NCI-H187 treated with DMSO at 0.1 percent for 48 hours (cell line): ENCODE measurements at regions not wholly inside any gene's neighbourhood (a gene's known extent, or its start where the extent isn't known, plus 50 kb on each side); places are given as distances from the start of the nearest gene placed in this dataset.
A peak's percentile ranks its signal among the peaks of the same experiment; 100 is the strongest.

Experiments used
- DNase-seq: peaks from one replicate; lab custom pipeline; 2025; lab: John Stamatoyannopoulos, UW

DNA sequence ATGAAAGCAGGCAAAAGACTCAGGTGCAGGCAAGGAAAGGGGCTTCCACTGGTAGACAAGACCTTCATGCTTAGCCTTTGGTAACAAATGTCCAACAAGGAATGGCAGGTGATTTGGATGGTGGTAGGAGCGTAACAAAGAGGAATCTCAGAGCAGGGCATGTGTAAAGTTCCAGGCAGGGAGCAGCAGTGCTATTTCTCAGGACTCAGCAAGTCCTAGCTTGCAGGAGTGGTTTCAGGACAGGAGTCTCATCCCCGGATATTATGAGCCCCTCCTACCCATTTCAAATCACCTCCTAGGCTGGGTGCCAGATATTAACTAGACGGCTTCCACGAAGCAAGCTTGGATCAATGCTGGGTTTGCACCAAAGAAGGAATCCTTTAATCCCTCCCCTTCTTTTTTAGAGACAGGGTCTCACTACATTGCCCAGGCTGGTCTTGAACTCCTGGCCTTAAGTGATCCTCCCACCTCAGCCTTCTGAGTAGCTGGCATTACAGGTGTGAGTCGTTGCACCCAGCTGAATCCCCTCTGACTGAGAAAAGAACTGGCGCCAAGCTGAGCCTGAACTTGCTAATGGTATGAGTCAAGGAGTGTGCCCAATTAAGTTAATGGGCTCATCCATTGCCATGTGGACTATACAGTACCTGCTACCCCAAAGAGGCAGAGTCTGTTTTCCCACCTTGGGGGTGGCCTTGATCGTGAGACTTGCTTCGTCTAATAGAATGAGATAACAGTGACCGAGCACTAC, 190.3 kb downstream of the ARL4C start:
- no peak for DNase-seq

DNA sequence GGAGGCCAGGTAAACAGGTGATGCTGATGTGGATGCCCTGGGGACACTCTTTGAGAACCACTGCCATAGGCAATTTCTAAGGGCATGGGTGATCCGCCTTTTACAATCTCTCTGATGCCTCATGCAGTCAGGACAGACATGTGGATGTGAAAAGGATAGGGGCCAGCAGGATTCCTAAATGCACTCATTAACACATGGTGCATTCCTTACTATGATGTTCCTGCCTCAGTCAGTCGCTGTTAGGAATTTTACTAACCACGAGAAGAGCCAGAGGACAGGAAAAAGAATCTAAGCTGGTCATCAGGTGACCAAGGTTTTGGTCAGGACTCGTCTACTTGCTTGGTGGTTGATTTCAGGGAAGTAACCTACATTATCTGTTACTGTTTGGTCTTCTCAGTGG, 191.0 kb downstream of the ARL4C start:
- no peak for DNase-seq

DNA sequence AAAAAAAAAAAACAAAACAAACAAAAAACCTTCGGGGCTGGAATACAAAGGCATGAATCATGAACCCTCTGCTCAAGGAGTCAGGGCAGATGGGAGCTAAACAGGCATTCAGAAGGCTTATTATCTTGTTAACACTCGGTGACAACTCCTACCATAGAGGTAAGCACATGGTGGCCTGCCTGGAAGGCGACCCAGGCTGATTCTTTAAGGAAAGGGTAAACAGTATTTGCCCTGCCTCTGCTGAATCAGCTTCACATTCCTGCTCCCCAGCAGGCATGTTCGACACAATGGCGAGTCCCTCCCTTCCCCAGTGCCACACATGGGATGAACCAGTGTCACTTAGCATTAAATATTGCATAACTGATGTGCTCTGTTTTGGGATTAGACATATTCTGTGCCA, 191.9 kb downstream of the ARL4C start:
- no peak for DNase-seq

DNA sequence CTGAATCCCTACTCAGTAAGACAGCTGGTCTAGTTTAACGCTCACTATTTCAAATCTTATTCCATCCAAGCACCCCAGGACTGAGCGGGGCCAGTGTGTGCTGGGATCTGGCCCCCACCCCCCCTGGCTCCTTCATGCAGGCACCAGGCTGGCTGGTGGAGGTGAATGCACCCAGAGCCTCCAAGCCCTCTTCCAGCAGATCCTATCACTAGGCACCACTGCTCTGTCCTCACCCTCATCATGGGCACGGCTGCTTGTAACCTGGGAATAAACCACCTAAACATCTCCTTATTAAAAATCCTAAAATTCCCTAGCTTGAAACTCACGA, 194.3 kb downstream of the ARL4C start:
- no peak for DNase-seq

DNA sequence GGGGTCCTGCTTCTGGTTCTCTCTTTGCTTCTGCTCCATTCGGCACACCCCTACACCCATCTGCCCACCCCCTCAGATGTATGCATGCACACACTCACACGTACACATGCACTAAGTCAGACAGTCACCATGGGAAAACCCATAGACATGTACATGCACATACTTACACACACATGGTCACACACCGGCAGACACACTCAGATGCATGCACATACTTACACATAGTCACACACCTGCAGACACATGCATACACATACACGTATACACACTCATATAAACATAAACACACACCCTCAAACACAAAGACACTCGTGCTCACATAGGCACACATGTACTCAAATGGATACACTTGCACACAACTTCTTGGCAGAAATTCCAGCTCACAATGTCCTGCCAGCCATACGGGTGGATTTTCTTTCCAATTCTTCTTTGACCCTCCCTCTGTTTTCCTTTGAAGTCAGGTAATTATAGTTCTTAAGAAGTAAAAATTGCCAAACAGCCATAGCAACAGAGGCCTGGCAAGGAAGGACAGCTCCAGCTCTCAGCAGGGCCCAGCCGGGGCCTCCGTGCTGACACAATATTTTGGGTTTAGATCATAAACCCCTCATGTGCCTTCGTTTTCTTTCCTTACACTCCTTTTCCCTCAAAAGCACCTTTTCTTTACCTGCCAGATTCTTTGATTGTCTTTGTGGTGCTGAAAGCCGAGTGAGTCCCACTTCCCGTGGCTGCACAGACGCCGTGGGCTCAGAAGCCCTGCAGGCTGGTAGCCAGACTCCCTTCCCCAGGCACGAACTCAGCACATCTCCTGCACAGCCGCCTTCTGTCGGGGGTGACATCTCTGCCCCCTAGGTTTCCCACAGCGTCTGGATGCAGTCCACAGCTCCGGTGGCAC, 195.7 kb downstream of the ARL4C start:
- no peak for DNase-seq

DNA sequence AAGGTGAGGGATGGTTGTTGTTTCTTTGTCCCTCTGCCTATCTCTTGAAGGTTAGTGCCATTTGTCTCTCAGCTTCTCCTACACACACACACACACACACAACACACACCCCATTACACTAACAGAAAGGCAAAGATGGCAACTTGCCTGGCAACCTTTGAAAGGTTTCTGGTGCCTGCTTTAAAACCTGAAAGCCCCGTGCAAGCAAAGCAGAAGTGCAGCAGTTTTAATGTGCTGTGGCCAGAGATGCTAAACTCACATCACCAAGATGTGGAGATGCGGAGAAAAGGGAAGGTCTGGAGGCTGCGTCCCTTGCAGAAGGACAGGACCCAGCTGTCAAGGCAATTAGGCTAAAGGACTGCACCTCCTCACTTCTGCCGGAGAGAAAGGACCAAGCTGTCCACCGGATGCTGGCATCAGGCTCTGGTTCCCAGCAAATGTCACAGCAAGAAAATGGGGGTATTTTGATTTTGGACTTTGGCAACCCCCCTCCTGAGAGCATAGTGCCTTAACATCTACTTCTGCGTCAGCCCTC, 196.4 kb downstream of the ARL4C start:
- DNase-seq, result no peak

DNA sequence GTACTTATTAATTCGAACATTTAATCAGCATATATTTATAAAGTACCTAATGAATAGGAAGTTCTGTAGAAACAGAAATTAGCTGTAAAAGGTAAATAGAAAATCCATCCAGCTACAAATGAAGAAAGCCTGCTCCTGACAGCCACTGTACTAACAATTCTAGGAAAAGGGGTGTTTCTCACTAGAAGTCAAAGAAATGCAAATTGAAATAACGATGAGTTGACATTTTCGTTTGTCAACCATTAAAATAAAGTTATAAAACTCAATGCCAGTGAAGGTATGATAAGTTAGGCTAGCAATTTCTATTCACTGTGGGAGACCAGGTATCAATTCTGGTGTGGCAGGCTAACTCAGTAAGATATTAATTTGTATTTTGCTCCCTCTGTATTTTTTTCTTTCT, 198.0 kb downstream of the ARL4C start:
- DNase-seq, result no peak

DNA sequence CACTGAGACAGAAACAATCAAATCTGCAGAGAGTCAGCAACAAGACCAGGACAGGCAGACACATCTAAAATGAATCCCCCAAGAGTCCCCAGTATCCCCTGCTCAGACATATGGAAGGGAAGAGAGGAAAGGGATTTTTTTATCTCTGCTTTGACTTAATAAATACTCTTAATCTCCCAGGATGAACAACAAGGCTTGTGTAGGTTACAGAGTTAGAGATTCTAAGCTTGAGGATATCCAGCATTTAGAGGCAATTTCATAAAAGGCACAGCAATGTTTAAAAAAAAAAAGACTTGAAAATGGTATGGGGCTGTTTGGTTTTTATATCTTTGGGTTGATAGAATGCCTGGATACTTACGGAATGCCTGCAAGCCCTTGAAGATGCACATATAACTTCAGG, 199.9 kb downstream of the ARL4C start:
- DNase-seq, result no peak

DNA sequence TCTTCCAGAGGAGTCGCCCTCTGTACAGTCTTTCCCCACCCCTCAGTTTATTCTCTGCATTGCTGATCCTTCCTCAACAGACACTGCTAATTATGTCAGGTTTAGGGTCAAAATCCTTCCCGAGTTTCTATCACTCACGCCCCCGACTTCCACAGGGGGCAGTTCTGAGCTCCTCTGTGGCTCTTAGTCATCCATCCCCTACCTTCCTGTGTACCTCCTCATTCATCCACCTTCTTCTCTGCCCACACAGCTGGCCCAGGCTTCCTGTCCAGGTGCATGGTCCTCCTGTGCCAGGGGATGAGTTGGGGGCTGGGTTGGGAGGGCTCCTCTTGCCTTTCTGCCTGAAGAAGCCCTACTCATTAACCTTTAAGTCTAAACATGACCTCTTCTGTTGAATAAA, 202.9 kb downstream of the ARL4C start:
- no peak for DNase-seq

DNA sequence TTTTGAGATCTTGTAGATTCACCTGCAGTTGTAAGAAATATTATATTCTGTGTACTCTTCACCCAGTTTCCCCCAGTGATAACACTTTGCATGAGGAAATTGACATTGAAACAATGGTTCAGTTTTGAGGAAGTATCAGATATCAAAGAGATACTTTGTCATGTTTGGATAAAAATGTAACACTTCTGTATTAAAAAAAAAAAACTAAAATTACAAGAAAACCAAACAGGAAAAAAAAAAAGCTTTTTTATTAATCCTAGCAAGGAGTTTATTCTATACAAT, 204.0 kb downstream of the ARL4C start:
- no peak for DNase-seq

DNA sequence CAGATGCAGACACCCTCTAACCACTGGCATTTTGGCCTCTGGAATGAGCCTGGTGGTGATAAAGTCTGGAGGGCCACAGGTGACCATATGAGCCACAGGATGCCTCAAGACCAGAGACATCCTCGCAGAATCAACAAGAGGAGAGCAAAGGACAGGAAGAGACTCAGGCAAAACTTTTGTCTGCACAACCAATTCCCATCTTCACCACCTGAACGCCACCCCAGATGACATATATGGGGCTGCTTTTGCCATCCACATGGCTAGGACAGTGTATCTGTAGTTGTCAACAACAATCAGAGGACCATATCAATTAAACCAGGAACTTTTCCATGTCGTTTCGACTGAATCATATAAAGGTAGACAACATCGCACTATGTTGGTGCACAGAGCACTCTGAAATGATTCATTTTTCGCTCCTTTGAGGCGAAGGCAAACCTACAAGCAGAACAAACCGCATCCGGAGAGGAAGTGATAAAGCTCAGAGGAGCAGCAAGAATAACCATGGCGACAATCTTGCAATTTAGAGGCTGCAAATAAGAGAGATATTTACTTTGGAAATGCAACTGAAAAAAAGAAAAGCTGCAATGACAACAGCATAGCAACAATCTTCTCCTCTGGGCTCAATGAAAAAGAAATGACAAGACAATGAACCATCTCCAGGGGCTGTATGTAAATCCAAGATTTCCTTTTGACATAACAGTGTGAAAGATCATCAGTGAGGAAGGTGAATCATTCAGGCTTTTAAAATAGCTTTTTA, 204.5 kb downstream of the ARL4C start:
- no peak for DNase-seq

DNA sequence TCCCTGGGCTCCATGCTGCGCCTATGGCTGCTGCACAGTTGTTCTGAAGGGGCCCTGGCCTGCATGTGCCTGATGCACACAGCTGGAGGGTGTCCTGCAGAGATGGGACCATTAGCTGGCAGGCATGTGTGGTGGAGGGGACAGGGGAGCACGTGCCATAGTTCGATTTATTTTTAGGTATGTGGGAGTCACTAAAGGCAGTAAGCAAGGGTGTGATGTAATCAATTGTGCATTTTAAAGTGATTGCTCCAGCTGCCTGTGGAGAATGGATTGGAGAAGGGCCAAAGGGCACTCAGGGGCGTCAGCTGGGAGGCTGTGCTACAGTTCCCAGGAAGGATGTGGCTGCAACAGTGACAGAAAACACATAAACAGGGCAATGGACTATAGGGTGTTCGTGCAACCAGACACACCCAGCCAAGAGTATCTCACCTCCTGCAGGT, 205.1 kb downstream of the ARL4C start:
- no peak for DNase-seq

DNA sequence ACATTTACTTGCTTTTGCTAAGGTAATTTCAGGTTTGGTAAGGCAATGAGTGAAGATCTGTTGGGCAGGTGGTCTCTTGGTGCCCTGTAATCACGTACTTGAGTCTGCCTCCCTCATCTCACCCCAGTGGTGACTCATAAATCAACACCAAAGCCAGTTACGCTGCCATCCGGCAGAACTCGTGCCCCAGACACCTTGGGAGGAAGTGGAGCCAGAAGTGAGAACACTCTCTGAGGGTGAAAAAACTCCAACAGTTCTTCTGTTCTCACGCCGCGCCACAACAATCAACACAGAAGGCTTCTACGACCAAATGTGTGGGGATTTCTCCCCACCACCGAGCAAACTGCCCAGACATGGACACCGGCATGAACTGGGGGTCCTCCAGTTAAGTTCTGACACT, 206.2 kb downstream of the ARL4C start:
- DNase-seq, result no peak

DNA sequence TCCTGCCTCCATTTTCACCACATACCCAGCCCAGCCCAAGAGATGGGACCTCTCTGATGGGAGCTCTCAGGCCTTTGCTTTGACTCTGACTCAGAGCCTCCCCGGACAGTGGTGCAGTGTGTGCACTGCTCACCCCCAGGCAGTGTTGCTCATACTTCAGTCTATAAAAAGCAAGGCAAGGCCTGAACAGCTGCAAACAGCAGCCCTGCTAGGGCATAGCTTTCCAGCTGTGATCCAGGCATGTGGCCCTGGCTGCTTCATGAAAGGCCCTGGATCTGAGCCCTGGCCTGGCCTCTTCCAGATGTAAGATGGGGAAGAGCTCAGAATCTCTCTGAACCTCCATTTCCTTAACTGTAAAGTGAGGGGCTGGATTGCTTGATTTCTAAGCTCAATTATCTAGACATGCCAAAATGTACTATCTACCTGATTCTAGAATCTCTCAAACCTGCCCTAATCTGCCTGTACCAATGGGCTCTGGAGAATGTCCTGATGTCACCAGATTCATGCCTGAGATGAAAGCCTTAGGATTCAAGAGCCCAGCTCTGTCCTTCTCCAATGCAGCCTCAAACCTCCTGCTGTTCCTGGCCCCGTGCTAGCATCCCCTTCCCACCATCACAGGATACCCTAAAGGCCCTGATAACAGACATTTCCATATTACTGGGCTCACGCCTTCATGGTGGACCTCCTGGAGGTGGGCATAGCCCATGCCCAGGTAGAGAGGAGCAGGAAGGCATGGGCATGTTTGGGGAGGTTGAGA, 206.9 kb downstream of the ARL4C start:
- no peak for DNase-seq

DNA sequence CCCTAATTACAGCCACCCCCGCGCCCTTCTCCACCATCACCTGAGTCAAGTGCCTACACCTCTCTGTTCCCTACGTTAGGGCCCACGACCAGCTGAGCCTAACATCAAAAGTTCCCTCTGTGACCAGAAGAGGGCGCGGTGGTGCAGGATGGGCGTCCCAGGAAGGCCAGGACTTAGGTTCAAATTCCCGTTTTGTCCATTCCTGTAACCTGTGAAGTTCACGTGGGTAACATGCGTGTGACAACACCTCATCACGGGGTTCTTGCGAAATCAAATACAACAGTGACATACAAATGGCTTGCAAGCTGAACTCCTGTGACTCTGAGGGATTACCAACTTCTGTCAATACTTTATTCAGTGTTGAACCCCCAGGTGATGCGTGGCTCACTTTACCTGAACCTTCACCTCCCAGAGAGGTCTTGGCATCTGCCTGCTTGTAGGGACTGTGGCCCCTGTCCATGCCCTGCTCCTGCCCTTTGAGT, 207.9 kb downstream of the ARL4C start:
- DNase-seq, result peak; percentile 26

DNA sequence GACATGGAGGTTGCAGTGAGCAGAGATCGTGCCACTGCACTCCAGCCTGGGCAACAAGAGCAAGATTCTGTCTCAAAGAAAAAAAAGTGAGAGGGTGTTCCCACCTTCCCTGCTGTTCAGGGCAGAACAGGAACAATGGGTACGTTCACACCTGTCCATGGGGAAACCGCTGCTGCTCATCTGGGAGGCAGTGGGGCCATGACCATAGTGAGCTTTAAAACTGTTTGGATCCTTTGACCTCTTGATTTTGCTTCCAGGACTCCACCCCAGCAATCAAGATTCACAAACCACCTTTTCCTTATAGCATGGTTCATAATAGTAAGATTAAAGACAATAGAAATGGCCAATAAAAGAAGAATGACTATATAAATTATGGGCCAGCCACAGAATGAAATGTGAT, 209.2 kb downstream of the ARL4C start:
- no peak for DNase-seq

DNA sequence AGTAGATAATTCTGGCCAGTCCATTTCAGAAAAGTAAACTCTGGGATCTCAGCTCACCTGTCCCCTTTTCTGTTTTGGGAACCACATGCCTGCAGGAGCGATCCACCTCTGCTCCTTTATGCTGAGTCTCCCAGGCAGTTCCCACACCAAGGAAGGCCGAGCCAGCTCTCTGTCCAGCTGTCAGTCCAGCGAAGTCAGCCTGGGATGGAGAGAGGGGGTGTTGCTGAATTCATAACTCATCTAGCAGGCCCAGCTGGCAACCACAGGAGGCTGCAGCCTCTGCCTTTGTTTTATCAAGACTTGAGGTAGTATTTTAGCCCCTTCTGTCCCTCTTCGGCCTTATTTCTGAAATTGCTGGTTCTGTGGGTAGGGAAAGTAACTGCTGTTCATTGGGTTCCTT, 209.9 kb downstream of the ARL4C start:
- no peak for DNase-seq

DNA sequence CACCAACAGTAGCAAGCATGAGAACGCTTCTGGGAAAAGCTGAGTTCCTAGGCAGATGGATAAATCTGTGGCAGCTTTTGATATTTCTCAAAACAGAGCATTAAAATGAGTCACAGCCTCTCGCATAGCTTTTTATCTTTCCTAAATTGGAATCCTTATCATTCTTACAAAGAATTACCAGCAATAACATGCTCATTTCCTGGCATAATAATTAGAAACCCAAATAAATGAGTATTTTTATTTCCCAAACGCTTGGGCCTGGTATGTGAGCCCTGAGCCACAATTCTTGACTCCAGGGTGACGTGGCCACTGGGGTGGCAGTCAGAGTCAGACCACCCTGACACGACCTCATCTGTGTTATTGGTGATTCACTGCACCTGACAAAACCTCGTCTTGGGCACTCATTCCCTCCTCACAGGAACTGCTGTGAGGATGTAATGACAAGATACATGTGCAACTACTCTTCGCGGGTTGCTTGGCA, 210.7 kb downstream of the ARL4C start:
- no peak for DNase-seq

DNA sequence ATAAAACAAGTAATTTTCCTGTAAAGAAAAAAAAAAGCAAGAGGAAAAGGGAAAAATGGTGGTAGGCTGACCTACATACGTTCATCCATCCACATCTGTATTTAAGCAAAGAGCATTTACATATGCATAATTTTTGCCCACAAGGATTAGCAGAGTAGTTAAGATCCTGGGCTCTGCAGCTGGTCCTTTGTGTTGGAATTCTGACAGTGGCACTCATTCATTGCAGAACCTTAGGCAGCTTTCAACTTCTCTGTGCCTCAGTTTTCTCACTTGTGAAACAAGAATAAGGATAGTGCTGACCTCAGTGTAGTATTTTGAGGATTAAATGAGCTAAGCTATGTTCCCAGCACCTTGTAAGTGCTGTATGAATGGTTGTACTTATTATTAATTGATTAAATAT, 211.3 kb downstream of the ARL4C start:
- no peak for DNase-seq

DNA sequence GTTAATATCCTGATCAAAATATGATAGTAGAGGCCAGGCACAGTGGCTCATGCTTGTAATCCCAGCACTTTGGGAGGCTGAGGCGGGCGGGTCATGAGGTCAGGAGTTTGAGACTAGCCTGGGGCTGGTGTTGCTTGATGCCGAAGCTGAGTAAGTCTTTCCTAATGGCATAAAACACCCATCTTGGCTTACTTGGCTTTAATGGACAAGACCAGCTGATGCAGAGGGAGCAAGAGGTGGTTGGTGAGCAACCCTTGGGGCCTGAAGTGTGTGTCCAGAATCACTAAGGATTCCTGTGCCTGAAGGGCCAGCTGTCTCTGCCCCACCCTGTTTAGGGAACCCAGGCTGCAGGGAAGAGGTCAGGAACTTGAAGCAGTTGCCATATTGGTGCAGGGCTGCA, 217.2 kb downstream of the ARL4C start:
- DNase-seq, result no peak

DNA sequence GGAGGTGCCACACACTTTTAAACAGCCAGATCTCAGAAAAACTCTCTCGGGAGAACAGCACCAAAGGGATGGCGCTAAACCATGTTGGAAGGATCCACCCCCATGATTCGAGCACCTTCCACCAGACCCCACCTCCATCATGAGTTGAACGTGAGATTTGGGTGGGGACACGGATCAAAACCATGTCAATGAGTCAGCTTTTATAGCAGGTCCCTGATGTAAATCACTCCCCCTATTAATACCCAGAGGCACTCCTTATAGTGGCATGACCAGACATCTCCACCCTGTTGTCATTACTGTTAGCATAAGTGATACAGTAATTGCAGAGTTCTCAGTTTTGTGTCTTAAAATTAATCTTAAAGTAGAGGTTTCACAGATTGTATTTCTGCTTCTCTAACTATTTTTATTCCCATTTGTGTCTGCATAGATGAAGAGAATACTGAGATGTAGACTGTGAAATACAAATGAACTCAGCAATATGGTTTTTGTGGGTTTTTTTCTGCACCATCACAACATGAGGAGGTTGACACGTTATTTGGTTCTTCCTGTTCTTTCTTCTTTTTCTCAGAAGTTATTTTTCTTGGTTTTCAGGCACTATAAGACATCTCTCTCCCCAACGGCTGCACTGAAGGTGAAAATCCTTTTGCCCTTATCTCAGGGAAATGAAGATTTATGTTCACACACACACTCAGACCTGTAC, 218.2 kb downstream of the ARL4C start:
- DNase-seq, result no peak
